HepG2 (cell line): ENCODE measurements at regions not wholly inside any gene's neighbourhood (a gene's known extent, or its start where the extent isn't known, plus 50 kb on each side); places are given as distances from the start of the nearest gene placed in this dataset.

ENCODE experiments used
- CCDC6 ChIP-seq: sonication (generic); formaldehyde crosslinking; IDR thresholded peaks from 2 replicates; pipeline ENCODE4 v1.8.1; 2022; ENCODE audit warnings: mild to moderate bottlenecking, missing genetic modification reagents, moderate library complexity
- CTCF ChIP-seq: sonication (generic); formaldehyde crosslinking; IDR thresholded peaks from 2 replicates; pipeline ENCODE4 v1.5.0; 2020; ENCODE audit warnings: mild to moderate bottlenecking, missing genetic modification reagents, moderate library complexity
- ELK4 ChIP-seq: sonication (generic); formaldehyde crosslinking; IDR thresholded peaks from 2 replicates; pipeline ENCODE4 v1.9.0; 2021; ENCODE audit warnings: missing genetic modification reagents, borderline replicate concordance
- FOXK2 ChIP-seq: fragments of 450-650 bp; IDR thresholded peaks from 2 replicates; pipeline ENCODE4 v1.6.1; 2016
- ZBTB3 ChIP-seq: sonication (generic); formaldehyde crosslinking; IDR thresholded peaks from 2 replicates; pipeline ENCODE4 v1.4.0; 2020; ENCODE audit warnings: low read depth, mild to moderate bottlenecking, moderate library complexity, missing genetic modification reagents, borderline replicate concordance

- no peak for TF ChIP-seq CCDC6 (CRISPR knock-in tag)
- TF ChIP-seq ELK4 (CRISPR knock-in tag), result no peak
- no peak for TF ChIP-seq ZBTB3 (CRISPR knock-in tag)
- TF ChIP-seq FOXK2, result no peak
- TF ChIP-seq CTCF (CRISPR knock-in tag), result no peak
These were observed 427.5 kb downstream of the ADRA2A start for GRCh38 chr10:111504376-111504775.
